ENCODE measurements at regions not wholly inside any gene's neighbourhood (a gene's known extent, or its start where the extent isn't known, plus 50 kb on each side); places are given as distances from the start of the nearest gene placed in this dataset.

GRCh38 chr15:62972814-62973213 is 69.7 kb upstream of the TPM1 start:
- DNase-seq, result no peak

- no peak for DNase-seq
These were observed 67.0 kb upstream of the TPM1 start for GRCh38 chr15:62975515-62975914.

- DNase-seq, result no peak
These were observed 66.2 kb upstream of the TPM1 start for GRCh38 chr15:62976301-62976881.

GRCh38 chr15:62977952-62978811 is 64.4 kb upstream of the TPM1 start:
- no peak for DNase-seq

- no peak for DNase-seq
These were observed 63.3 kb upstream of the TPM1 start for GRCh38 chr15:62979252-62979651.

GRCh38 chr15:62981071-62981470 is 61.5 kb upstream of the TPM1 start:
- no peak for DNase-seq

- no peak for DNase-seq
These were observed 58.6 kb upstream of the TPM1 start for GRCh38 chr15:62983956-62984355.

GRCh38 chr15:62985768-62986167 is 56.8 kb upstream of the TPM1 start:
- DNase-seq, result no peak

GRCh38 chr15:62986948-62987347 is 55.6 kb upstream of the TPM1 start:
- DNase-seq, result no peak

GRCh38 chr15:62988701-62989100 is 53.8 kb upstream of the TPM1 start:
- DNase-seq, result no peak

- DNase-seq, result no peak
These were observed 53.0 kb upstream of the TPM1 start for GRCh38 chr15:62989366-62990055.

GRCh38 chr15:62991698-62992097 is 50.8 kb upstream of the TPM1 start:
- DNase-seq, result no peak

GRCh38 chr15:62992302-62992701 is 50.2 kb upstream of the TPM1 start:
- DNase-seq, result no peak
